GM18508 (cell line): ENCODE measurements at regions not wholly inside any gene's neighbourhood (a gene's known extent, or its start where the extent isn't known, plus 50 kb on each side); places are given as distances from the start of the nearest gene placed in this dataset.

Source experiments
- ATAC-seq: cut with Tn5 transposase; IDR thresholded peaks from one replicate; pipeline ENCODE4 v1.9.1; 2021; ENCODE audit warnings: moderate number of reproducible peaks; ENCODE audit not compliant: insufficient read depth, unreplicated experiment

- ATAC-seq = no peak
These were observed 340.1 kb downstream of the GPAT3 start for GRCh38 chr4:83876047-83876446.

- no peak for ATAC-seq
These were observed 339.5 kb downstream of the GPAT3 start for GRCh38 chr4:83875437-83875836.

- no peak for ATAC-seq
These were observed 338.1 kb downstream of the GPAT3 start for GRCh38 chr4:83873996-83874395.

- ATAC-seq = no peak
These were observed 334.5 kb downstream of the GPAT3 start for GRCh38 chr4:83870328-83870950.

- ATAC-seq = no peak
These were observed 331.1 kb downstream of the GPAT3 start for GRCh38 chr4:83866834-83867621.

GRCh38 chr4:83865417-83866150 lies 329.7 kb downstream of the GPAT3 start:
- no peak for ATAC-seq

- no peak for ATAC-seq
These were observed 328.3 kb downstream of the GPAT3 start for GRCh38 chr4:83864097-83864817.

- no peak for ATAC-seq
These were observed 326.6 kb downstream of the GPAT3 start for GRCh38 chr4:83862471-83862870.

GRCh38 chr4:83860200-83860599 lies 324.3 kb downstream of the GPAT3 start:
- no peak for ATAC-seq

GRCh38 chr4:83858131-83858530 lies 322.2 kb downstream of the GPAT3 start:
- ATAC-seq = no peak

- no peak for ATAC-seq
These were observed 319.1 kb downstream of the GPAT3 start for GRCh38 chr4:83855044-83855443.

GRCh38 chr4:83852085-83852451 lies 316.2 kb downstream of the GPAT3 start:
- ATAC-seq = no peak

GRCh38 chr4:83851261-83852084 lies 315.6 kb downstream of the GPAT3 start:
- no peak for ATAC-seq

GRCh38 chr4:83850435-83850834 lies 314.5 kb downstream of the GPAT3 start:
- ATAC-seq = no peak

- no peak for ATAC-seq
These were observed 310.4 kb downstream of the GPAT3 start for GRCh38 chr4:83846193-83846830.

GRCh38 chr4:83839615-83840014 lies 303.7 kb downstream of the GPAT3 start:
- ATAC-seq = no peak

GRCh38 chr4:83837614-83838308 lies 301.9 kb downstream of the GPAT3 start:
- ATAC-seq = no peak

GRCh38 chr4:83833920-83834319 lies 298.0 kb downstream of the GPAT3 start:
- ATAC-seq = no peak
